ENCODE measurements at regions not wholly inside any gene's neighbourhood (a gene's known extent, or its start where the extent isn't known, plus 50 kb on each side); places are given as distances from the start of the nearest gene placed in this dataset.
A peak's percentile ranks its signal among the peaks of the same experiment; 100 is the strongest.

GRCh38 chr4:135184715-135185114 lies 983.1 kb upstream of the PABPC4L start:
- Mint-ChIP-seq H3K27me3 (ENCODE audit: insufficient read depth) (peaks cover 1% of the 10 kb centered on the region; the same call in 1 of the 2 replicates), H3K4me1 (ENCODE audit: low read depth) (no peaks in the 10 kb centered on the region; the same call in 1 of the 2 replicates), H3K4me3 (no peak overlapping the region), H3K9me3 (peaks cover 25% of the 10 kb centered on the region), H3K27ac (no peak overlapping the region), H3K36me3 (ENCODE audit: low read depth) (0 out of 2 replicates have a peak, but pooled peaks cover 4% of the 10 kb centered on the region)
- TF ChIP-seq, protein P1, sequence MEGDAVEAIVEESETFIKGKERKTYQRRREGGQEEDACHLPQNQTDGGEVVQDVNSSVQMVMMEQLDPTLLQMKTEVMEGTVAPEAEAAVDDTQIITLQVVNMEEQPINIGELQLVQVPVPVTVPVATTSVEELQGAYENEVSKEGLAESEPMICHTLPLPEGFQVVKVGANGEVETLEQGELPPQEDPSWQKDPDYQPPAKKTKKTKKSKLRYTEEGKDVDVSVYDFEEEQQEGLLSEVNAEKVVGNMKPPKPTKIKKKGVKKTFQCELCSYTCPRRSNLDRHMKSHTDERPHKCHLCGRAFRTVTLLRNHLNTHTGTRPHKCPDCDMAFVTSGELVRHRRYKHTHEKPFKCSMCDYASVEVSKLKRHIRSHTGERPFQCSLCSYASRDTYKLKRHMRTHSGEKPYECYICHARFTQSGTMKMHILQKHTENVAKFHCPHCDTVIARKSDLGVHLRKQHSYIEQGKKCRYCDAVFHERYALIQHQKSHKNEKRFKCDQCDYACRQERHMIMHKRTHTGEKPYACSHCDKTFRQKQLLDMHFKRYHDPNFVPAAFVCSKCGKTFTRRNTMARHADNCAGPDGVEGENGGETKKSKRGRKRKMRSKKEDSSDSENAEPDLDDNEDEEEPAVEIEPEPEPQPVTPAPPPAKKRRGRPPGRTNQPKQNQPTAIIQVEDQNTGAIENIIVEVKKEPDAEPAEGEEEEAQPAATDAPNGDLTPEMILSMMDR (IDR thresholded peaks at IDR 0.05) = no peak
- no peak for DNase-seq

- peak; percentile 13 for DNase-seq
- Mint-ChIP-seq H3K27me3 (ENCODE audit: insufficient read depth) (peaks cover 1% of the 10 kb centered on the region; the same call in 1 of the 2 replicates), H3K27ac (no peak overlapping the region)
Measured at GRCh38 chr4:135177321-135177720, 975.7 kb upstream of the PABPC4L start.

DNA sequence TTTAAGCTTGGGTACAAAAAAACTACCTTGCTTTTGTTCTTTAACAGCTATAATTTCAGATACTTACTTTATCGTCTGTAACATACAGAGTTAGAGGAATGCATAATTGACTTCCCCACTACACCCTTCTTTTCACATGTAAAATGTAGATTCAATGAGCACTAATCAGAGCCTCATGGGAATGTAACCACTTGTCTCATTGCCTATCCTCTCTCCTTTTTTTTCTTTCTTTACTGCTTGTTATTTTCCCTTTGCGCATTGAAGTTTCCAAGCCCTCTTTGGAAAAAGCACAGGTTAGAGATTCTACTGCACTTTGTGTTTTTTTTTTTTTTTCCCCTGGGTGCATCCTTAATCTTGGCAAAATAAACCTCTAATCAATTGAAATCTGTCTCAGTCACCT lies 965.1 kb upstream of the PABPC4L start:
- TF ChIP-seq, protein P1 (IDR thresholded peaks at IDR 0.05) = no peak
- no peak for DNase-seq
- Mint-ChIP-seq H3K4me3 (no peak overlapping the region), H3K36me3 (ENCODE audit: low read depth) (no peaks in the 10 kb centered on the region), H3K4me1 (ENCODE audit: low read depth) (no peaks in the 10 kb centered on the region), H3K27ac (no peak overlapping the region), H3K9me3 (peaks cover 10% of the 10 kb centered on the region; the same call in 1 of the 2 replicates), H3K27me3 (ENCODE audit: insufficient read depth) (peaks cover 2% of the 10 kb centered on the region; the same call in 1 of the 2 replicates)

More at GRCh38 chr4:135177321-135177720, 975.7 kb upstream of the PABPC4L start:
- no peaks in the 10 kb centered on the region for H3K36me3 Mint-ChIP-seq (ENCODE audit: low read depth)
- H3K4me1 Mint-ChIP-seq (ENCODE audit: low read depth) = no peaks in the 10 kb centered on the region; the same call in 1 of the 2 replicates
- peaks cover 11% of the 10 kb centered on the region for H3K9me3 Mint-ChIP-seq
- no peak overlapping the region for H3K4me3 Mint-ChIP-seq
- TF ChIP-seq, protein P1 (IDR thresholded peaks at IDR 0.05) = no peak

- no peaks in the 10 kb centered on the region for H3K36me3 Mint-ChIP-seq (ENCODE audit: low read depth)
Measured at GRCh38 chr4:135164601-135165000, 963.0 kb upstream of the PABPC4L start.

DNA sequence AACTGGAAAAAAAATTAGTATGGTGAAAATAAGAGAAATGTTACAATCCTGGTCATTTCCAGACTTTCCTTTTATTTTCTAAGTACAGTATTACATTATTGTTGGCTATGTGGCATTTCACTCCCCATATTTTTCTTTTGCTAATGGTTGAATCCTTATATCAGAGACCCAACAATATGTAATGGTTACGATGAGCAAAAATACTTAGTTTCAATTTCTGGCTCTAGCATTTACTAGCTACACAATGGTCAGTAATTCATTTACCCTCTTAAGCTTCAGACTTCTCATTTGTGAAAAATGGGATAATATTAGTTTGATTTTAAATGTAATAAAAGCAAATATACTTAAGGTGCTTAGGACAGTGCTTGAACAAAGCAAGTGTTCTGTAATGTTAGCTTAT lies 942.9 kb upstream of the PABPC4L start:
- H3K27ac Mint-ChIP-seq = no peak overlapping the region
- no peak for DNase-seq
- H3K36me3 Mint-ChIP-seq (ENCODE audit: low read depth) = no peaks in the 10 kb centered on the region
- H3K27me3 Mint-ChIP-seq (ENCODE audit: insufficient read depth) = no peaks in the 10 kb centered on the region
- no peaks in the 10 kb centered on the region; the same call in 1 of the 2 replicates for H3K9me3 Mint-ChIP-seq
- TF ChIP-seq, protein P1 (IDR thresholded peaks at IDR 0.05) = no peak
- no peaks in the 10 kb centered on the region for H3K4me1 Mint-ChIP-seq (ENCODE audit: low read depth)
- peak overlapping the region; percentile 52; the same call in 1 of the 2 replicates for H3K4me3 Mint-ChIP-seq

More at GRCh38 chr4:135164601-135165000, 963.0 kb upstream of the PABPC4L start:
- TF ChIP-seq, protein P1 (IDR thresholded peaks at IDR 0.05) = no peak
- H3K27ac Mint-ChIP-seq = no peak overlapping the region
- no peaks in the 10 kb centered on the region for H3K27me3 Mint-ChIP-seq (ENCODE audit: insufficient read depth)
- DNase-seq = no peak
- H3K4me1 Mint-ChIP-seq (ENCODE audit: low read depth) = no peaks in the 10 kb centered on the region
- no peaks in the 10 kb centered on the region; the same call in 1 of the 2 replicates for H3K9me3 Mint-ChIP-seq
- no peak overlapping the region for H3K4me3 Mint-ChIP-seq
